OCI-LY7 (cell line): ENCODE measurements at regions not wholly inside any gene's neighbourhood (a gene's known extent, or its start where the extent isn't known, plus 50 kb on each side); places are given as distances from the start of the nearest gene placed in this dataset.

Experiments used
- BruUV-seq: library from RNA; stranded (reverse); fragments of 400-500 nt; replicated peaks from 2 replicates; lab custom pipeline; 2021; lab: Mats Ljungman, UMichigan
- CTCF ChIA-PET: fragments of 300-600 bp; sonication (Branson Sonifier 250); formaldehyde crosslinking; loops from one replicate; lab custom pipeline; 2022; ENCODE audit warnings: antibody characterized with exemption; ENCODE audit not compliant: unreplicated experiment; lab: Charles Lee
- POLR2A ChIA-PET: fragments of 300-600 bp; sonication (Branson Sonifier 250); formaldehyde crosslinking; loops from one replicate; lab custom pipeline; 2022; ENCODE audit warnings: antibody characterized with exemption; lab: Charles Lee
- DNase-seq: peaks from one replicate; pipeline ENCODE4 v3.0.0-alpha.2; 2015; ENCODE audit warnings: low spot score
- H2AFZ ChIP-seq: fragments of 200-600 bp; sonication (generic), shearing (Covaris generic); 2 replicates; pipeline ENCODE4 v1.6.1; 2014; ENCODE audit warnings: mild to moderate bottlenecking, antibody characterized with exemption, low read length, moderate library complexity
- H3K27ac ChIP-seq: fragments of 200-600 bp; sonication (generic); 2 replicates; pipeline ENCODE4 v1.5.1; 2014; ENCODE audit warnings: mixed run types, low read depth, mild to moderate bottlenecking, moderate library complexity, low read length, inconsistent platforms; ENCODE audit not compliant: poor library complexity, severe bottlenecking
- H3K36me3 ChIP-seq: fragments of 200-600 bp; sonication (generic); 2 replicates; pipeline ENCODE4 v1.6.1; 2014; ENCODE audit warnings: mild to moderate bottlenecking, antibody characterized with exemption, low read length, moderate library complexity, mixed read lengths; ENCODE audit not compliant: insufficient read depth
- H3K4me1 ChIP-seq: fragments of 200-600 bp; sonication (generic); 2 replicates; pipeline ENCODE4 v1.5.1; 2014; ENCODE audit warnings: mild to moderate bottlenecking, low read length; ENCODE audit not compliant: insufficient read depth, poor library complexity, severe bottlenecking
- H3K4me2 ChIP-seq: fragments of 200-600 bp; sonication (generic); 2 replicates; pipeline ENCODE4 v1.6.1; 2014; ENCODE audit warnings: mild to moderate bottlenecking, low read length
- H3K4me3 ChIP-seq: fragments of 200-600 bp; sonication (generic); 2 replicates; pipeline ENCODE4 v1.5.1; 2014; ENCODE audit warnings: mild to moderate bottlenecking, low read depth, low read length; ENCODE audit not compliant: poor library complexity, severe bottlenecking
- H3K79me2 ChIP-seq: fragments of 200-600 bp; sonication (generic); 2 replicates; pipeline ENCODE4 v1.6.1; 2016; ENCODE audit warnings: low read depth, mild to moderate bottlenecking, low read length, moderate library complexity, mixed read lengths; ENCODE audit not compliant: insufficient read depth
- H3K9me2 ChIP-seq: fragments of 200-600 bp; sonication (generic); 2 replicates; pipeline ENCODE4 v1.6.1; 2016; ENCODE audit warnings: mild to moderate bottlenecking, low read length, mixed read lengths; ENCODE audit not compliant: insufficient read depth
- H3K9me3 ChIP-seq: fragments of 200-600 bp; sonication (generic); 2 replicates; pipeline ENCODE4 v1.6.1; 2014; ENCODE audit warnings: mild to moderate bottlenecking, mixed run types, low read length, mixed read lengths
- H4K20me1 ChIP-seq: fragments of 200-600 bp; sonication (generic); 2 replicates; pipeline ENCODE4 v1.6.1; 2014; ENCODE audit warnings: mild to moderate bottlenecking, antibody characterized with exemption, low read length, moderate library complexity, mixed read lengths; ENCODE audit not compliant: insufficient read depth
- EZH2phosphoT487 ChIP-seq: fragments of 200-600 bp; sonication (generic); IDR thresholded peaks from 2 replicates; pipeline ENCODE4 v1.6.1; 2018; ENCODE audit warnings: low read depth, borderline replicate concordance, mild to moderate bottlenecking, mixed run types, antibody characterized with exemption, low read length, moderate library complexity, mixed read lengths
- intact Hi-C: fragments of 100-400 bp; cut with micrococcal nuclease; formaldehyde crosslinking; loops from one replicate; pipeline ENCODE4 v1.10.0; 2022; ENCODE audit not compliant: unreplicated experiment
- TF ChIP-seq, protein P1 (sequence below): fragments of 200-600 bp; sonication (generic); conservative IDR thresholded peaks from 2 replicates; pipeline ENCODE4 v1.5.1; 2014; ENCODE audit warnings: mild to moderate bottlenecking, antibody characterized with exemption, low read length, moderate library complexity, mixed read lengths

- DNase-seq, result no peak
- Histone ChIP-seq H3K36me3 (no peaks in the 10 kb centered on the region), H4K20me1 (no peaks in the 10 kb centered on the region), H3K9me3 (no peaks in the 10 kb centered on the region), H2AFZ (no peak overlapping the region), H3K9me2 (no peaks in the 10 kb centered on the region), H3K4me2 (no peak overlapping the region), H3K4me3 (no peak overlapping the region), H3K27ac (no peak overlapping the region), H3K79me2 (no peaks in the 10 kb centered on the region), H3K4me1 (no peaks in the 10 kb centered on the region)
- TF ChIP-seq EZH2phosphoT487, result no peak
- TF ChIP-seq, protein P1, sequence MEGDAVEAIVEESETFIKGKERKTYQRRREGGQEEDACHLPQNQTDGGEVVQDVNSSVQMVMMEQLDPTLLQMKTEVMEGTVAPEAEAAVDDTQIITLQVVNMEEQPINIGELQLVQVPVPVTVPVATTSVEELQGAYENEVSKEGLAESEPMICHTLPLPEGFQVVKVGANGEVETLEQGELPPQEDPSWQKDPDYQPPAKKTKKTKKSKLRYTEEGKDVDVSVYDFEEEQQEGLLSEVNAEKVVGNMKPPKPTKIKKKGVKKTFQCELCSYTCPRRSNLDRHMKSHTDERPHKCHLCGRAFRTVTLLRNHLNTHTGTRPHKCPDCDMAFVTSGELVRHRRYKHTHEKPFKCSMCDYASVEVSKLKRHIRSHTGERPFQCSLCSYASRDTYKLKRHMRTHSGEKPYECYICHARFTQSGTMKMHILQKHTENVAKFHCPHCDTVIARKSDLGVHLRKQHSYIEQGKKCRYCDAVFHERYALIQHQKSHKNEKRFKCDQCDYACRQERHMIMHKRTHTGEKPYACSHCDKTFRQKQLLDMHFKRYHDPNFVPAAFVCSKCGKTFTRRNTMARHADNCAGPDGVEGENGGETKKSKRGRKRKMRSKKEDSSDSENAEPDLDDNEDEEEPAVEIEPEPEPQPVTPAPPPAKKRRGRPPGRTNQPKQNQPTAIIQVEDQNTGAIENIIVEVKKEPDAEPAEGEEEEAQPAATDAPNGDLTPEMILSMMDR, result no peak
- ChIA-PET POLR2A (interaction anchor here (1.2 kb wide), 1 partner anchor 178 kb away, joined by 3 read pairs; no protein-coding TSS in a partner anchor), CTCF (no interaction called here)
- intact Hi-C loops, result no loop called here
- BruUV-seq, result no TSS peak
Measured at GRCh38 chr6:9233686-9234085, 798.3 kb upstream of the SLC35B3 start.

GRCh38 chr6:9233226-9233625 is 797.9 kb upstream of the SLC35B3 start:
- BruUV-seq, result no TSS peak
- DNase-seq, result no peak
- intact Hi-C loops, result no loop called here

DNA sequence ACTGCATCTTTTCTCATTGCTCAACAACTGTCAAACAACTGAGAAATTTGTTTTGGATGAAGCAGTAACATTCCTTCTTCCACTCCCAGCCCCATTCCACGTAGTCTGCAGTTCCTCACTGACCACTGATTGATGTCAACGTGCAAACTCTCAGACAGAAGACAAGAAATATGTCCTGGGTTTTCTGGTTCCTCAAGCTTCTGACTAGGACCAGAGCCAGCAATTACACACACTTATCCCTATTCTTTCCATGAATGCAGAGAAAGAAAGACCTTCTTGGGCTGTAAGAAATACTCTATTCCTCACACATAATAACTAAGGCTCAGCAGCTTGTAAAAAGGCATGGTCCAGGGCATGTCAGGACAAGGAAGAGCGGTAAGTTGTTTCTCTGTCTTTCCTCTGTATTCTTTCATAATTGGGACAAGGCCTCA is 790.1 kb upstream of the SLC35B3 start:
- no peaks in the 10 kb centered on the region for H3K9me3 ChIP-seq
- no peaks in the 10 kb centered on the region for H4K20me1 ChIP-seq
- H3K27ac ChIP-seq, result no peak overlapping the region
- no TSS peak for BruUV-seq
- H2AFZ ChIP-seq, result no peak overlapping the region
- no peak for DNase-seq
- TF ChIP-seq, protein P1, result no peak
- H3K4me1 ChIP-seq, result no peaks in the 10 kb centered on the region
- no peaks in the 10 kb centered on the region for H3K36me3 ChIP-seq
- POLR2A ChIA-PET, result no interaction called here
- H3K9me2 ChIP-seq, result no peaks in the 10 kb centered on the region
- intact Hi-C loops, result no loop called here
- H3K4me3 ChIP-seq, result no peak overlapping the region
- no peaks in the 10 kb centered on the region for H3K79me2 ChIP-seq
- no peak overlapping the region for H3K4me2 ChIP-seq
- CTCF ChIA-PET, result no interaction called here

More at GRCh38 chr6:9233226-9233625, 797.9 kb upstream of the SLC35B3 start:
- Histone ChIP-seq H4K20me1 (no peaks in the 10 kb centered on the region), H2AFZ (no peak overlapping the region), H3K9me3 (no peaks in the 10 kb centered on the region), H3K79me2 (no peaks in the 10 kb centered on the region), H3K9me2 (no peaks in the 10 kb centered on the region), H3K27ac (no peak overlapping the region), H3K36me3 (no peaks in the 10 kb centered on the region), H3K4me2 (no peak overlapping the region), H3K4me3 (no peak overlapping the region), H3K4me1 (no peaks in the 10 kb centered on the region)
- POLR2A ChIA-PET, result interaction anchor here (0.7 to 1.2 kb wide), 2 partner anchors 25 to 178 kb away, joined by 3 to 5 read pairs; no protein-coding TSS in a partner anchor
- no peak for TF ChIP-seq EZH2phosphoT487
- TF ChIP-seq, protein P1, result no peak
- CTCF ChIA-PET, result no interaction called here
